A549 (cell line): ENCODE measurements at regions not wholly inside any gene's neighbourhood (a gene's known extent, or its start where the extent isn't known, plus 50 kb on each side); places are given as distances from the start of the nearest gene placed in this dataset.
"Not testable (repeated sequence)": the region's sequence is repeated elsewhere in the genome, so short reads cannot be mapped to it uniquely, and the experiment has no call there.

Experiments
- CEBPB ChIP-seq, 2 experiments: fragments of >200 bp in 1 of 2; sonication (Bioruptor Twin) in 1 of 2; formaldehyde crosslinking in 1 of 2; IDR thresholded peaks; 2 replicates each; pipeline ENCODE4 v1.6.1; 2012 to 2016
- CTCF ChIP-seq: fragments of >200 bp; sonication (Bioruptor Twin); formaldehyde crosslinking; IDR thresholded peaks from 3 replicates; pipeline ENCODE4 v1.5.1; 2016
- FOXS1 ChIP-seq: fragments of 250-450 bp; sonication (Bioruptor Pico); IDR thresholded peaks from 2 replicates; pipeline ENCODE4 v1.5.0; 2020; ENCODE audit warnings: mild to moderate bottlenecking, moderate library complexity
- JUN ChIP-seq, 2 experiments: fragments of >200 bp; sonication (Bioruptor Twin); formaldehyde crosslinking; IDR thresholded peaks; 2 replicates in 1 of 2; 3 replicates in 1 of 2; pipeline ENCODE4 v1.6.1; 2016 to 2017
- JUNB ChIP-seq: fragments of >200 bp; sonication (Bioruptor Twin); formaldehyde crosslinking; IDR thresholded peaks from 2 replicates; pipeline ENCODE4 v1.6.1; 2016
- KDM5A ChIP-seq: fragments of 200-600 bp; sonication (generic); IDR thresholded peaks from 2 replicates; pipeline ENCODE4 v1.6.1; 2016; ENCODE audit warnings: antibody characterized with exemption, mild to moderate bottlenecking
- MYC ChIP-seq: IDR thresholded peaks from 2 replicates; pipeline ENCODE4 v1.6.1; 2012; ENCODE audit warnings: mild to moderate bottlenecking, inconsistent platforms, low read length, improper control_type of control experiment, borderline replicate concordance
- POLR2A ChIP-seq: IDR thresholded peaks from 2 replicates; pipeline ENCODE4 v1.6.1; 2012; ENCODE audit warnings: mild to moderate bottlenecking, low read length
- RAD21 ChIP-seq, 2 experiments: fragments of >200 bp in 1 of 2; sonication (Bioruptor Twin) in 1 of 2; formaldehyde crosslinking in 1 of 2; IDR thresholded peaks in 1 of 2; conservative IDR thresholded peaks in 1 of 2; 2 replicates in 1 of 2; 3 replicates in 1 of 2; pipeline ENCODE4 v1.6.1; 2012 to 2018; ENCODE audit warnings: inconsistent platforms in 1 of 2
- RCOR1 ChIP-seq: fragments of 150-350 bp; IDR thresholded peaks from 2 replicates; pipeline ENCODE4 v1.6.1; 2014; ENCODE audit warnings: antibody characterized with exemption, low read length, low read depth
- ZFP36 ChIP-seq: fragments of 450-650 bp; IDR thresholded peaks from 2 replicates; pipeline ENCODE4 v1.6.1; 2014; ENCODE audit warnings: borderline replicate concordance; ENCODE audit not compliant: partially characterized antibody
- TF ChIP-seq, protein P1 (sequence below): IDR thresholded peaks from 2 replicates; pipeline ENCODE4 v1.6.1; 2012; ENCODE audit warnings: low read depth, borderline replicate concordance
- TF ChIP-seq, protein P2 (sequence below): fragments of 200-600 bp; sonication (generic); IDR thresholded peaks from 2 replicates; pipeline ENCODE4 v1.6.1; 2016; ENCODE audit warnings: antibody characterized with exemption, mild to moderate bottlenecking, moderate library complexity
- TF ChIP-seq, protein P3 (sequence below): IDR thresholded peaks from 2 replicates; pipeline ENCODE4 v1.6.1; 2012

DNA sequence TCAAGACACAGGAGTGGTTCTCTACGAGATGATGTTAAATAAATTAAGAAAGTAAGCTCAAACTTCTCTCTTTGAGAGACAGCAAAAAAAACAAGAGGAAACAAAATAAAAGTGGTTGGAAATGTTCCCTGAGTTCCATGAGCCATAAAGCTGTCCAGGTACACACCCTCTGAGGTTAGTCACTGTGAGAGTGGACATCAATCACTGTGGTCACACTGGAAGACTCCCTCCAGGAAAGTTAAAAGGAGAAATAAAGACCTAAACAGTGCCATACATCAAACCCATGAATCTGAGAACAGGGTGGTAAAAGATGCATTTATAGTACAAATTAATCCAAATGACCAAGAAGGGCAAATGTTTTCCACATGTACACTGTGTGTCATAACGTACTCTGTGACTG lies 188.9 kb upstream of the FAM174A start:
- not testable (repeated sequence) for TF ChIP-seq CTCF; RAD21 (conservative IDR thresholded peaks at IDR 0.05 in 1 of 2, IDR thresholded peaks at IDR 0.05 in 1 of 2); POLR2A; ZFP36; MYC; JUN (IDR thresholded peaks at IDR 0.05); RCOR1; FOXS1 (CRISPR knock-in tag); JUNB; CEBPB (IDR thresholded peaks at IDR 0.05); KDM5A
- TF ChIP-seq, protein P1, sequence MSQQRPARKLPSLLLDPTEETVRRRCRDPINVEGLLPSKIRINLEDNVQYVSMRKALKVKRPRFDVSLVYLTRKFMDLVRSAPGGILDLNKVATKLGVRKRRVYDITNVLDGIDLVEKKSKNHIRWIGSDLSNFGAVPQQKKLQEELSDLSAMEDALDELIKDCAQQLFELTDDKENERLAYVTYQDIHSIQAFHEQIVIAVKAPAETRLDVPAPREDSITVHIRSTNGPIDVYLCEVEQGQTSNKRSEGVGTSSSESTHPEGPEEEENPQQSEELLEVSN: not testable (repeated sequence)
- TF ChIP-seq, protein P2, sequence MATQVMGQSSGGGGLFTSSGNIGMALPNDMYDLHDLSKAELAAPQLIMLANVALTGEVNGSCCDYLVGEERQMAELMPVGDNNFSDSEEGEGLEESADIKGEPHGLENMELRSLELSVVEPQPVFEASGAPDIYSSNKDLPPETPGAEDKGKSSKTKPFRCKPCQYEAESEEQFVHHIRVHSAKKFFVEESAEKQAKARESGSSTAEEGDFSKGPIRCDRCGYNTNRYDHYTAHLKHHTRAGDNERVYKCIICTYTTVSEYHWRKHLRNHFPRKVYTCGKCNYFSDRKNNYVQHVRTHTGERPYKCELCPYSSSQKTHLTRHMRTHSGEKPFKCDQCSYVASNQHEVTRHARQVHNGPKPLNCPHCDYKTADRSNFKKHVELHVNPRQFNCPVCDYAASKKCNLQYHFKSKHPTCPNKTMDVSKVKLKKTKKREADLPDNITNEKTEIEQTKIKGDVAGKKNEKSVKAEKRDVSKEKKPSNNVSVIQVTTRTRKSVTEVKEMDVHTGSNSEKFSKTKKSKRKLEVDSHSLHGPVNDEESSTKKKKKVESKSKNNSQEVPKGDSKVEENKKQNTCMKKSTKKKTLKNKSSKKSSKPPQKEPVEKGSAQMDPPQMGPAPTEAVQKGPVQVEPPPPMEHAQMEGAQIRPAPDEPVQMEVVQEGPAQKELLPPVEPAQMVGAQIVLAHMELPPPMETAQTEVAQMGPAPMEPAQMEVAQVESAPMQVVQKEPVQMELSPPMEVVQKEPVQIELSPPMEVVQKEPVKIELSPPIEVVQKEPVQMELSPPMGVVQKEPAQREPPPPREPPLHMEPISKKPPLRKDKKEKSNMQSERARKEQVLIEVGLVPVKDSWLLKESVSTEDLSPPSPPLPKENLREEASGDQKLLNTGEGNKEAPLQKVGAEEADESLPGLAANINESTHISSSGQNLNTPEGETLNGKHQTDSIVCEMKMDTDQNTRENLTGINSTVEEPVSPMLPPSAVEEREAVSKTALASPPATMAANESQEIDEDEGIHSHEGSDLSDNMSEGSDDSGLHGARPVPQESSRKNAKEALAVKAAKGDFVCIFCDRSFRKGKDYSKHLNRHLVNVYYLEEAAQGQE: not testable (repeated sequence)
- TF ChIP-seq, protein P3, sequence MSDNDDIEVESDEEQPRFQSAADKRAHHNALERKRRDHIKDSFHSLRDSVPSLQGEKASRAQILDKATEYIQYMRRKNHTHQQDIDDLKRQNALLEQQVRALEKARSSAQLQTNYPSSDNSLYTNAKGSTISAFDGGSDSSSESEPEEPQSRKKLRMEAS: not testable (repeated sequence)
